AG04449 (cell line): ENCODE measurements at regions not wholly inside any gene's neighbourhood (a gene's known extent, or its start where the extent isn't known, plus 50 kb on each side); places are given as distances from the start of the nearest gene placed in this dataset.

Experiments
- CTCF ChIA-PET: fragments of 350-600 bp; formaldehyde crosslinking; extraction: SDS; loops from one replicate; lab custom pipeline; 2021; ENCODE audit warnings: antibody characterized with exemption; lab: Yijun Ruan, JAX
- POLR2A ChIA-PET: fragments of 400-600, 350-600 bp; formaldehyde crosslinking; extraction: SDS; loops from one replicate; lab custom pipeline; 2020; ENCODE audit warnings: antibody characterized with exemption, inconsistent platforms; lab: Yijun Ruan, JAX
- DNase-seq: peaks from one replicate; pipeline ENCODE4 v3.0.0-alpha.2; 2010; ENCODE audit warnings: low read depth, low spot score
- H3K4me3 ChIP-seq: 2 replicates; pipeline ENCODE4 v1.5.1; 2011; ENCODE audit warnings: low read depth, mild to moderate bottlenecking, control low read depth, low read length
- CTCF ChIP-seq: IDR thresholded peaks from one replicate; pipeline ENCODE4 v1.5.1; 2011; ENCODE audit warnings: mild to moderate bottlenecking, moderate library complexity, low read length, control low read depth, inconsistent platforms; ENCODE audit not compliant: insufficient read depth; ENCODE audit errors: missing control alignments

- POLR2A ChIA-PET = no interaction called here
- CTCF ChIA-PET = no interaction called here
- TF ChIP-seq CTCF = no peak
- no peak overlapping the region for H3K4me3 ChIP-seq
- no peak for DNase-seq
Measured at GRCh38 chr16:61549327-61549726, 486.9 kb downstream of the CDH8 start.

- POLR2A ChIA-PET = no interaction called here
- CTCF ChIA-PET = no interaction called here
Measured at GRCh38 chr16:61547626-61548025, 488.6 kb downstream of the CDH8 start.

GRCh38 chr16:61544165-61544564 lies 492.1 kb downstream of the CDH8 start:
- no peak overlapping the region for H3K4me3 ChIP-seq
- DNase-seq = no peak
- CTCF ChIA-PET = no interaction called here
- no peak for TF ChIP-seq CTCF
- POLR2A ChIA-PET = no interaction called here

More at GRCh38 chr16:61547626-61548025, 488.6 kb downstream of the CDH8 start:
- DNase-seq = no peak
- no peak overlapping the region for H3K4me3 ChIP-seq
- no peak for TF ChIP-seq CTCF

GRCh38 chr16:61540216-61540615 lies 496.0 kb downstream of the CDH8 start:
- CTCF ChIA-PET = no interaction called here
- DNase-seq = no peak
- no peak for TF ChIP-seq CTCF
- H3K4me3 ChIP-seq = no peak overlapping the region
- POLR2A ChIA-PET = no interaction called here

- POLR2A ChIA-PET = no interaction called here
- CTCF ChIA-PET = no interaction called here
- H3K4me3 ChIP-seq = no peak overlapping the region
- no peak for DNase-seq
- no peak for TF ChIP-seq CTCF
Measured at GRCh38 chr16:61530697-61531096, 505.5 kb downstream of the CDH8 start.

GRCh38 chr16:61500851-61501250 lies 535.4 kb downstream of the CDH8 start:
- no peak for TF ChIP-seq CTCF
- ChIA-PET CTCF (no interaction called here), POLR2A (no interaction called here)
- no peak for DNase-seq
- no peak overlapping the region for H3K4me3 ChIP-seq

GRCh38 chr16:61480250-61480649 lies 556.0 kb downstream of the CDH8 start:
- H3K4me3 ChIP-seq = no peak overlapping the region
- POLR2A ChIA-PET = no interaction called here
- no peak for TF ChIP-seq CTCF
- CTCF ChIA-PET = no interaction called here
- DNase-seq = no peak
